ENCODE measurements at regions not wholly inside any gene's neighbourhood (a gene's known extent, or its start where the extent isn't known, plus 50 kb on each side); places are given as distances from the start of the nearest gene placed in this dataset.

DNA sequence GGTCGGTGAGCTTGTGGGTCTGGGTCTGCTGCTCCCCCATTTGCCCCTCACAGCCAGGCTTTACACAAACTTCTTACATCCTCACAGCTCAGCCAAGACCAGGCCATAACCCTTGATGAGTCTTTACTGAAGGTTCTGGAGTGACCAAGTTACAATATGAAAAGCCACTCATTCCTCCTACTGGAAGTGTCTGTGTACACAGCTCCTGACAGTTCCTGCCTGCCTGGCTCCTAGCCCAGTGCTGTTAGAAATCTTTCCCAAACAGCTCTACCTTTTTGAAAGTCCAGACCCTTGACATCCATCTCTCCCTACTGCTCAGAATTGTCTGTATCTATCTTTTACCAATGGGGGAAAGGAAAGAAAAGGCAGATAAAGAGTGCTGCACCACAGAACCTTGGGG, 106.9 kb downstream of the PAX1 start:
- TF ChIP-seq ZNF274 (IDR thresholded peaks at IDR 0.05; ENCODE audit: low read depth, low read length) = no peak
- no peak for TF ChIP-seq YY1 (IDR thresholded peaks at IDR 0.05; ENCODE audit: insufficient read depth, insufficient read length)
- no peak for TF ChIP-seq SUZ12 (IDR thresholded peaks at IDR 0.05; ENCODE audit: extremely low read depth, insufficient read depth, insufficient read length)
